OCI-LY3 (cell line): ENCODE measurements at regions not wholly inside any gene's neighbourhood (a gene's known extent, or its start where the extent isn't known, plus 50 kb on each side); places are given as distances from the start of the nearest gene placed in this dataset.
A peak's percentile ranks its signal among the peaks of the same experiment; 100 is the strongest.

Experiments
- H2AFZ ChIP-seq: fragments of 200-600, 300-600 bp; shearing (Covaris generic); 2 replicates; pipeline ENCODE4 v1.6.0; 2014; ENCODE audit warnings: antibody characterized with exemption, low read depth, low read length
- H3K27ac ChIP-seq: fragments of 200-600, 300-600 bp; sonication (generic); 2 replicates; pipeline ENCODE4 v1.5.1; 2014; ENCODE audit warnings: mild to moderate bottlenecking, low read length, moderate library complexity, mixed read lengths
- H3K27me3 ChIP-seq: fragments of 200-600, 300-600 bp; sonication (generic); 2 replicates; pipeline ENCODE4 v1.6.1; 2014; ENCODE audit warnings: low read depth, low read length, mixed read lengths
- H3K36me3 ChIP-seq: fragments of 200-600, 300-600 bp; sonication (generic); replicated peaks from 2 replicates; pipeline ENCODE3; 2014; ENCODE audit warnings: low read depth, low read length, mixed read lengths
- H3K4me1 ChIP-seq: fragments of 300-600, 200-600 bp; sonication (generic); 2 replicates; pipeline ENCODE4 v1.6.1; 2014; ENCODE audit warnings: low read length, mixed read lengths
- H3K4me2 ChIP-seq: fragments of 200-600, 300-600 bp; sonication (generic); 2 replicates; pipeline ENCODE4 v1.6.1; 2014; ENCODE audit warnings: low read length, mixed read lengths
- H3K4me3 ChIP-seq: fragments of 300-600, 200-600 bp; sonication (generic); 2 replicates; pipeline ENCODE4 v1.5.1; 2014; ENCODE audit warnings: antibody characterized with exemption, mild to moderate bottlenecking, low read length, moderate library complexity
- H3K79me2 ChIP-seq: fragments of 300-600, 200-600 bp; shearing (Covaris generic); 2 replicates; pipeline ENCODE4 v1.6.1; 2014; ENCODE audit warnings: mild to moderate bottlenecking, low read length, mixed read lengths
- H3K9ac ChIP-seq: fragments of 300-600, 200-600 bp; shearing (Covaris generic); 2 replicates; pipeline ENCODE4 v1.6.0; 2014; ENCODE audit warnings: mild to moderate bottlenecking, low read length, moderate library complexity
- H3K9me3 ChIP-seq: fragments of 200-600, 300-600 bp; shearing (Covaris generic); 2 replicates; pipeline ENCODE4 v1.6.1; 2014; ENCODE audit warnings: low read length, mixed read lengths; ENCODE audit not compliant: insufficient read depth
- H4K20me1 ChIP-seq: fragments of 200-600, 300-600 bp; sonication (generic); 2 replicates; pipeline ENCODE4 v1.6.1; 2016; ENCODE audit warnings: low read length, mixed read lengths; ENCODE audit not compliant: insufficient read depth
- EZH2phosphoT487 ChIP-seq: fragments of 200-600 bp; shearing (Covaris generic); IDR thresholded peaks from 2 replicates; pipeline ENCODE4 v1.6.1; 2018; ENCODE audit warnings: antibody characterized with exemption, mixed run types, low read depth
- TF ChIP-seq, protein P1 (sequence below): fragments of 200-600, 300-600 bp; sonication (generic); IDR thresholded peaks from 2 replicates; pipeline ENCODE4 v1.5.1; 2014; ENCODE audit warnings: antibody characterized with exemption, low read length, low read depth

DNA sequence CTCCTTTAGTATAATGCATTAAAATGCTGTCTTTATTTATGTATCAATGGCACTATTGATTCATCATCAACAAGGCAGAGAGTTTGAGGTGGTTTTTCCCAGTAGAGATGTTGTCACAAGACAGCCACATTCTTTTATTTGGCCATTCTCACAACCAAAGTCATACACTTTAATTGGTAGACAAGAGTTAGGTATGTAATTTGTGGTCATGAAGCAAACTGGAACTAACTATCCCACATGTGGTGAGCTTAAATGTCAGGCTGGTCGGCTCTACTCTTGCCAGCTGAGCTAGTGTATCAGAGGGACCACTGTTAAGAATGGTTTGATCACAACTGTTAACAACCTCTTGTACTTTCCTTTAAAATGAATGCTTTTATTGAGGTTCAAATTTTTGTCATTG is 714.6 kb downstream of the CD109 start:
- H3K9ac ChIP-seq, result no peak overlapping the region
- H3K36me3 ChIP-seq, result no peaks in the 10 kb centered on the region
- H3K79me2 ChIP-seq, result no peaks in the 10 kb centered on the region
- no peaks in the 10 kb centered on the region for H4K20me1 ChIP-seq
- no peak for TF ChIP-seq EZH2phosphoT487
- TF ChIP-seq, protein P1, sequence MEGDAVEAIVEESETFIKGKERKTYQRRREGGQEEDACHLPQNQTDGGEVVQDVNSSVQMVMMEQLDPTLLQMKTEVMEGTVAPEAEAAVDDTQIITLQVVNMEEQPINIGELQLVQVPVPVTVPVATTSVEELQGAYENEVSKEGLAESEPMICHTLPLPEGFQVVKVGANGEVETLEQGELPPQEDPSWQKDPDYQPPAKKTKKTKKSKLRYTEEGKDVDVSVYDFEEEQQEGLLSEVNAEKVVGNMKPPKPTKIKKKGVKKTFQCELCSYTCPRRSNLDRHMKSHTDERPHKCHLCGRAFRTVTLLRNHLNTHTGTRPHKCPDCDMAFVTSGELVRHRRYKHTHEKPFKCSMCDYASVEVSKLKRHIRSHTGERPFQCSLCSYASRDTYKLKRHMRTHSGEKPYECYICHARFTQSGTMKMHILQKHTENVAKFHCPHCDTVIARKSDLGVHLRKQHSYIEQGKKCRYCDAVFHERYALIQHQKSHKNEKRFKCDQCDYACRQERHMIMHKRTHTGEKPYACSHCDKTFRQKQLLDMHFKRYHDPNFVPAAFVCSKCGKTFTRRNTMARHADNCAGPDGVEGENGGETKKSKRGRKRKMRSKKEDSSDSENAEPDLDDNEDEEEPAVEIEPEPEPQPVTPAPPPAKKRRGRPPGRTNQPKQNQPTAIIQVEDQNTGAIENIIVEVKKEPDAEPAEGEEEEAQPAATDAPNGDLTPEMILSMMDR, result no peak
- no peak overlapping the region for H3K4me3 ChIP-seq
- H3K9me3 ChIP-seq, result no peaks in the 10 kb centered on the region
- no peak overlapping the region for H2AFZ ChIP-seq
- no peaks in the 10 kb centered on the region for H3K4me1 ChIP-seq
- H3K27ac ChIP-seq, result no peak overlapping the region
- H3K4me2 ChIP-seq, result no peak overlapping the region
- H3K27me3 ChIP-seq, result no peaks in the 10 kb centered on the region

DNA sequence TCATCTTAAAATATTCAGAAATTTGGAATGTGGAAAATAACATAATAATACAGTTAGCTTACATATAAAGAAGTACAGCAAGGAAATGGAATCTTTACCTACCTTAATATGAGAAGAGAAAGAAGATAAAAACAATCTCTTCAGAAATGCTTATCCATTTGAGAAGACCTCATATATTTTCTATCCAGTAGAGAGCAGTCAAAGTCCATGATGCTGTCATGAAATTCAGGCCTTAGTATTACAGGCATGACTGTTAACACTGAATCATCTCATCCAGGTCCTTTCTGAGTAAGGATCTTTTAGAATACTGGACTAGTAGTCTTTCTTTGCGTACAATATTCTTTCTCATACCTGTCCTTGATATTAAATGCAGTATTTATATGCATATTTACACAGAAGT is 713.4 kb downstream of the CD109 start:
- no peak overlapping the region for H3K4me2 ChIP-seq

DNA sequence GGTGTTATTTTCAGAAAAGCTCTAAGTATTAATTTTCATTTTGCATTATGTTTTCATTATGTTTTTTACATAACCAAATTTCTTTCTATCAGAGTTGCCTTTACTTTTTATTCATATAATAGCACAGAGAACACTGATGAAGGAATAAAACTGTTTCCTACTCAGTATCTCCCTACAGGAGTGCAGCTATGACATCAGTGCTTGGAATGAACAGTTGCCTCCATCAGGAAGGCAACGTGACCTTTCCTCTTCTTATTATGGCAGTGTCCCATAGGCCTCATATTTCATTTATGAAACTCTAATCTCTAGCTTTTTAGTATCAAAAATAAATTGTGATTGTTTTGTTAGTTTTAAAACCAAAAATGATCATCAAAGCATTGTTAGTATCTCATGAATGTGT is 712.8 kb downstream of the CD109 start:
- no peaks in the 10 kb centered on the region for H3K27me3 ChIP-seq
- H3K79me2 ChIP-seq, result no peaks in the 10 kb centered on the region
- H3K27ac ChIP-seq, result no peak overlapping the region
- H3K9ac ChIP-seq, result no peak overlapping the region
- H2AFZ ChIP-seq, result no peak overlapping the region
- no peak overlapping the region for H3K4me2 ChIP-seq
- H3K36me3 ChIP-seq, result no peaks in the 10 kb centered on the region
- no peaks in the 10 kb centered on the region for H4K20me1 ChIP-seq
- H3K4me1 ChIP-seq, result no peaks in the 10 kb centered on the region
- no peaks in the 10 kb centered on the region for H3K9me3 ChIP-seq
- no peak overlapping the region for H3K4me3 ChIP-seq
- TF ChIP-seq EZH2phosphoT487, result no peak
- TF ChIP-seq, protein P1, result no peak

More for the DNA sequence above, 713.4 kb downstream of the CD109 start:
- Histone ChIP-seq H3K27ac (no peak overlapping the region), H3K9me3 (no peaks in the 10 kb centered on the region), H3K36me3 (no peaks in the 10 kb centered on the region), H3K4me1 (no peaks in the 10 kb centered on the region), H4K20me1 (no peaks in the 10 kb centered on the region), H3K79me2 (no peaks in the 10 kb centered on the region), H3K4me3 (no peak overlapping the region), H2AFZ (no peak overlapping the region), H3K9ac (no peak overlapping the region), H3K27me3 (no peaks in the 10 kb centered on the region)
- no peak for TF ChIP-seq EZH2phosphoT487
- TF ChIP-seq, protein P1, result peak; percentile 74

DNA sequence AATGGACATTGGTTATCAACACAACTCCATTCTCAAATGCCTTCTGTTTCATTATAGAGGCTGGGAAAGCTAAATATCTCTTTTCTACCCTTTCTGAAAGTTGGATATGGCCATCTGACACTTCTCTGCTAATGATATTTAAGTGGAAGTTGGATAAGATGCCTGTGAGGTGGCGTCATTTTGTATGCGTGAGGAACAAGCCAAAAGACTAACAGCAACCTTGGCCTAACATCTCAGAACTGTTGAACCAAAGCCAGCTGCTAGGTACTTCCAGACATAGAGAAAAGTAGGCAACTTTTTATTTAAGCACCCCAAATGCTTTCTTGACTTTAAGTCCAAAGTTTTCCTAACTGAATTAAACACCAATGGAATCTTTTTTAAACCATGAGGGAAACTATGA is 708.4 kb downstream of the CD109 start:
- Histone ChIP-seq H2AFZ (no peak overlapping the region), H3K4me2 (no peak overlapping the region), H3K27ac (no peak overlapping the region), H3K4me1 (peaks cover 4% of the 10 kb centered on the region; the same call in 1 of the 2 replicates), H3K9me3 (no peaks in the 10 kb centered on the region), H3K9ac (no peak overlapping the region), H3K36me3 (no peaks in the 10 kb centered on the region), H3K79me2 (no peaks in the 10 kb centered on the region), H3K27me3 (no peaks in the 10 kb centered on the region), H3K4me3 (no peak overlapping the region), H4K20me1 (no peaks in the 10 kb centered on the region)
- TF ChIP-seq, protein P1, result no peak
- no peak for TF ChIP-seq EZH2phosphoT487
